T-helper 9 cell (primary cell): ENCODE measurements at regions not wholly inside any gene's neighbourhood (a gene's known extent, or its start where the extent isn't known, plus 50 kb on each side); places are given as distances from the start of the nearest gene placed in this dataset.

ENCODE experiments used
- DNase-seq: peaks from one replicate; pipeline ENCODE4 v3.0.0-alpha.2; 2020

DNA sequence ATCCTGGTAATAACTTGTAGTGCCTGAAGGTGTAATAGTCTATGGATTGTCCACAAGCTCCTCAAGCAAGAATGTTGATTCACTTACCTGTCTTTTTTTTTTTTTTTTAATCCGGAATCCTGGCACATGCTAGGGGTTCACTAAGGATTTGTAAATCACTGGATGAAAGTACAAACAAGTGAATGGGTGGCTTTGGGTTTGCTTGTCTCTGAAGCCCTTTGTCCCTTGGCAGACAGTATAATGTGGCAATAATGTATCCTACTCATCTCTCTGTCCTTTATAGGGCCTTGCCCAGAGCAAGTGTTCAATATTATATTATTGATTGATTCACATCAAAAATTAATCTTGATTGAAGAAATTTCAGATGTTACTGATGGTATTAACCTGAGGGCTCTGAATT, 334.0 kb upstream of the CPEB2 start:
- DNase-seq, result no peak

DNA sequence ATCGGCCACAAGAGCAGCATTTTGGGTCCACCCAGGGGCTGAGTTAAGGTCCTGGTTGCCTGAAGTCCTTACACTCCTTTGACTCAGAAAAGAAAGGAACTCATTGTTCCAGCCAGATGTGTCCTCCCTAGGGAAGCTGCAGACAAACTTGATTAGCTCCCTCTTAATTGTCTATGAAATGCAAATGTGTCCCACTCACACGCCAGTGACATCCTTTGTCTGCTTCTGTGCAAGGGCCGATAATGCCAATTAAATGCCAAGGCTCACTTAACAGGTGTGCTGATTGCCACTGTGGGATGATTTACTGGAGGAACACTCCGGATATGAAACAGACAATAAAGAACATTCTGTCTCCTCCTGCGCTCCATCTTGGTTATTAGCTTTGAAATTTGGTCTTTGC, 332.9 kb upstream of the CPEB2 start:
- no peak for DNase-seq

DNA sequence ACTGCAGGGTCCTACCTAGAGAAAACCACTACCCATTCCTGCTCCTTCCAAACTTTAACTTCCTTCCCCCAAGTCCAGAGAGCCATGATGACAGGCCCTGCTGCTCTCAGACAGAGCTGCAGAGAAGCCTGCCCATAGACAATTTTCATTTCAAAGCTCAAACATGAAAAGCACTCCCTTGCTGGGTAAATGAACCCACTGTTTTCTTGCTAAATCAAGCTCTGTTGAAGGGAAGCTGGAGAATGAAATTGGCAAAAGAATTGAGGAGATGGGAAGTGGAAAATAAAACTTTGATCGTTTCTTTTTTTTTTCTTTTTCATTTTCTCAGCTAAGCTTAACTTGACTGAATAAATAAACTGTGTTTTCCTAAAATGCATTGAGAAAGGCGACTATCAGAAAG, 331.1 kb upstream of the CPEB2 start:
- DNase-seq, result no peak

DNA sequence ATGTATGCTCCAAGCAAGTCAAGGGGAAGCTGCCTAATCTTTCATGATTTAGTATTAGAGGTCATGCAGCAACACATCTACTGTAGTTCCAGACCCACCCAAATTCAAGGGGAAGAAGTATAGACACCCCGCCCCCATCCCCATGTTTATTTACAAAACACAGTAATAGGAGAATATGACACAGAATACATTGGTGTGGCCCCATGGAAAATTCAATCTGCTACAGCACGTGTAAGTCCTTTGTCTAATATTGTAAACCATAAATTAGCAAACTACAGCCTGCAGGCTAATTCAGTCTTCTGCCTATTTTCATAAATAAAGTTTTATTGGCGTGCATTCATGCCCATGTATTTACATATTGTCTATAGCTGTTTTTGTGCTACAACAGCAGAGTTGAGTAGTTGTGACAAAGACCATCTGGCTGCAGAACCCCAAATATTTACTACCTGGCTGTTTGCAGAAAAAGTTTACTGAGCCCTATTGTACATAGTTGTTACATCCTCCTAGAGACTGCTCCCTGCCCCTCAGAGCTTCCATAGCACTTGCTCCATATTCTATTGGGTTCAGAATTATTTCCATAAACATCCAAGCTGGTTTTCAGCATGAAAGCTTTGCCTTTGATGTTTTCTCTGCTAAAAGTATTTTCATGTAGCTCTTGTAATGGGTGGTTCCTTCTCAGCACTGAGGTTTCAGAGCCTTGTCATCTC, 326.8 kb upstream of the CPEB2 start:
- DNase-seq, result no peak

DNA sequence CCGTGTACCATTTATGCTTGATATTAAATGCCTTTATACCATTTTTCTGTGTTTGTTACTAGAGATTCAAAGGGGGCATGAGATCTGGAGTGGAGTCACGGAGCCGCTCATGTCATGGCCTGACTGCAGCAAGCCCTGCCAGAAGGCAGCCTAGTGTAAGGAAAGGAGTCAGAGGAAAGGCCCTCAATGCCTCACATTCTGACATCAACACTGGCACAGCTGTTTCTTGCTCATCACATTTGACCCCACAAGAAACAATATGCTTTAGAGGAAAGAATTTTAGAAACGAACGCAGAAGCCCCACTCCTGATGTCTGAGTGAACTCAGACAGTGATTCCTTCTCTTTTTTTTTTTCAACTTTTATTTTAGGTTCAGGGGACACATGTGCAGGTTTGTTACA, 322.4 kb upstream of the CPEB2 start:
- no peak for DNase-seq

DNA sequence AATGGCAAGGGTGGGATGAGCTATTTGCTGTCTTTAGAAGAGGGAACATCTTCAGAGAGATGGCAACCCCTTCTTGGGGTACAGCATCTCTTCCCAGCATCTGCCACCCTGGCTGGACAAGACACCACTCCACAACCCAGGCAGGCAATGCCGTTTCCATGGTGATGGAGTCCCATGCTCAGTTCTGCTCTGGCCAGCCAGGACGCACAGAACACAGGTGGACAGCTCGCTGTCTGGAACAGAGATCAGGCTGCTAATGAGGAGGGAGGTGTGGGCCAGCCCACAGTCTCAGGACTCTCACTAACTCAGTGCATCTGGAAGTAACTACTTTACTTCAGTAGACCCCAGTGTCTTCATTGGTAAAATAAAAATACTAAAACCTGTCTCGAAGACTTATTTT, 321.0 kb upstream of the CPEB2 start:
- DNase-seq, result no peak

DNA sequence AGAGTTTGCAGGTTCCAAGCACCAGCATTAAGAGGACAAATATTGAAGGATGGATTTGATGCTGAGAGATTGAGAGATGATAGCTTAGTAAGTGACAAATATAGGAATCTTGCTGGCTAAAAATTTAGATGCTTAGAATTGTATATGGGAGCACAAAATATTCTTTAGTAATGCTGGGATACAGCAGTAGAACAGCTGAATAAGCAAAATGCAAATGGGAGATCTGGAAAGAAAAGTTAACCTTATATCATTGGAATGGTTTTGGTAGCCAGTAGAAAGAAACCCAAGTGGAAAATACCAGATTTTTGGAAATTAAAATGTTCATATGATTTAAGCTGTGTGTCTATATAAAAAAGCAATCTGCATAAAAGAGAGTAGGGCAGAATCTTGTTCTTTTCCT, 308.6 kb upstream of the CPEB2 start:
- DNase-seq, result no peak

DNA sequence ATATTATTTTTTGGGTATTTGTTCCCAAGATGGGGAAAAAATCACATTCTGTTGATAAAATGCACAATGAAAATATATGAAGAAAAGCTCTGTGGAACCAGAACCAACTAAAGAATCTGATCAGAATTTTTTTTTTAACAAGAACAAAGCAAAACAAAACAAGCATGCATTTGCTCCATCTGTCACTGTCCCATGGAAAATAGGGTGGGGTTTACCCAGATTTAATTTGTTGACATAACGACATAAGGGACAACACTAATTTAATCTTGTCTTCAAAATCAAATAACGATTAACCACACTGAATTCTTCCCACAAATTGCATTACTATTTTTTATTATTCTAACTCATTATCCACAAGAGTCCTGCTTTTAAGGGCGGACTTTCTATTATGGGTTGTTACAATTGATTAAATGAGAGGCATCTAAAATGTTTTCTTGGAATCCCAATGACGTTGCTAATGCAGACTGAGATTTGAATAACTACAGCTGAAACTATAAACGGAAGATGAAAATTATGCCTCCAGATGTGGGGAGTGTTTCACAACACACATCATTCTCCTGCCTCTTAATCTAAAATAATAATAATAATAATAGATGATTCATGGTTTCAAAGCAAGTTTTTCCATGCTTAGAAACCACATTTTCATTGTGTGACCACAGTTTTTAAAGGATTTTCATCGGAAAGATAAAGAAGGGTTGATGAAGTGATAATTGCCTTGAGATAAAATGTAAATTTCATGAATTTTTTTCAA, 307.0 kb upstream of the CPEB2 start:
- no peak for DNase-seq

DNA sequence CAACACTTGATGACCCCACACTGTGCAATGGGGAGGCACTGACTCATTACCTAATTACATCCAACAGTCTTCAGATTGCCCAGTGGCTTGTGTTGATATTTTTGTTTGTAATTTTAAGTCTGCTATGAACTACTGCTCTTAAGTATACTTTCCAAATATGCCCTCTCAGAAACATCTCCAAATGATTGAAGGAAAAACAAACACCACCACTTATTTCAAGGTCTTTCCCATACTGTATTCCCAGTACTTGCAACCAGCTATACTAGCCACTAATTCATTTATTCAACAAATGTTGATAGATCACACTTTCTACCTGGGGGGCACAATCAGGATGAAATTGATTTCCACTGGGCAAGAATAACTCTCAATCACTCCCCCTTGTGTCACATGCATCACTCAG, 302.2 kb upstream of the CPEB2 start:
- no peak for DNase-seq

DNA sequence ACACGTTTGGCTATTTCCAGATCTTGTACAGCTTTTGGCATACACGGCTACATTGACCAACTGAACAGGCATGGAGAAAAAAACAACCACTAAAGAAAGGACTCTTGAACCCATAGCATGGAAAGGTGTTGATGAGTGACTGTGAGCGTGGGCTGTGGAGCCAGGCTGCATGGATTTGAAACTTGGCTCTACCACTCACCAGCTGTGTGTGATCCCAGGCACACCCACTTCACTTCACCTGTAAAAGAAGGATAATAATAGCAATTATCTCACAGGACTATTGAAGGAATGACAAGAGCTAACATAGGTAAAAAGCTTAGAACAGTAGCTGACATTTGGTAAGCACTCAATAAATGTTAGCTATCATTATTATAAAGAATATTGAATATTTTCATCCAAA, 301.7 kb upstream of the CPEB2 start:
- DNase-seq, result no peak

DNA sequence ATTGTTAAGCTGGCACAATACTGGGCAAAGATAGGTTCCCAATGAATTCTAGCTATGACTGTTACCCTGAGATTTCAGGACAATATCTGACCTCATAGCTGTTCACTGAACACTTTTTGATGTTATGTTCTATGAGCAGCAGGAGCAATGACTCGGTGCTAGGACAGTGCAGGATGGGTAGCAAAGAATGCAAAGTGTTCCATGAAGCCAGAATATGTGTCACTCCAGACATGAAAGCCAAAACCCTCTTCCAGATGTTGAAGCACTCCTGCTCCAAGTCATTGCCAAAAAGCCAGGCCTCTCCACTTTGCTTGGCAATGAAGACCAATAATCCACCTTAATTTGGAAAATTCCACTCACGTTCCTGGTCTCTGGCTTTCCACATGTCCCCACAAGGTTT, 300.9 kb upstream of the CPEB2 start:
- DNase-seq, result no peak

DNA sequence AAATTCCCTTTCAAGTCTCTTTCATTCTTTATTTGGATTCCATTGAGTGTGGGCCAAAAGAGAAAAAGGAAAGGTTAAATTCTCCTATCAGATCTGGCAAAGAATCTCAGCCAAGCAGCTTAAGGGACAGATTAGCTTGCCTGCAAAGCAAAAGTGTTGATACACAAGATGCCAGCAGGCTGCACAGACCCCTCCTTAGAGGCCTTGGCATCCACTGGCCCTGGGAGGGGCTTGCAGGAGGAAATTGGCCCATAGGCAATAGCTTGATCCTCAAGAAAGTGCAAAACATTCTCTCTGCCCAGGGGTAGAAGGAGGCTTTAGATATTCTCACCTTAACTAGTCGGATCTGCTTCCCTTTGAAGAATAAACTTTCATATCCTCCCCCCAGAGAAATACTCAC, 300.4 kb upstream of the CPEB2 start:
- DNase-seq, result no peak

DNA sequence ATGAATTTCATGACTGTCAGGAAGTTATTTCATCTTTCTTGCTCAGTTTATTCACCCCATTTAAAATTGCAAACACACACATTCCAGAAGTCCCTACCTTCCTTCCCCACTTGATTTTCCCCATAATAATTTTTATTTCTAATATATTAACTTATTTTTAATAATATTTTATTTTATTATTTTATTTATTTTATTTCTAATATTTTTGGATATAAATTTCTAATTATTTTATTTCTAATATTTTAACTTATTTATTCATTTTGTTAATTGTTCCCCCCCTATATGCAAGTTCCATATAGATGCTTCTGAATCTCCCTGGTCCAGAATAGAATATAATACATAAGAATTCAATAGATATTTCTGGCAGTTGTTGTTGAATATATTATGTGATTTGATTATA, 293.7 kb upstream of the CPEB2 start:
- DNase-seq, result no peak

DNA sequence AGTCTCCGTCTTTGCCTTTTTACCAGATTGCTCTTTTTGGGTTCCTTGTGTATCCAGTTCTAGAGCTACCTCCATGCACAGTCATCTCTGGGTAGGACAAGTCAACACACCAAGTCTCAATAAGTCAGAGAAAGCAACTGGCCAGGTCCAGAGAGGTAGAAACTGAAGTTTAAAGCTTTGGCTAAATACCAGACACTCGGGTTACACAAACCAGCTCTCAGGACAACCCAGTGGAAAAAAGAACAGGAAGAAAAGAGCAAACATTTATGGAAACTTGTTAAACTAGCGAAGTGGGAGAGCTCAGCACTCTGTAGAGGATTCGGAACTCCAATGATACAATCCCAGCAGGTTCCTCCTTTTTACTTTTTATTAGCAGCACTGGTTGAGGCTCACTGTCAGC, 291.0 kb upstream of the CPEB2 start:
- no peak for DNase-seq

DNA sequence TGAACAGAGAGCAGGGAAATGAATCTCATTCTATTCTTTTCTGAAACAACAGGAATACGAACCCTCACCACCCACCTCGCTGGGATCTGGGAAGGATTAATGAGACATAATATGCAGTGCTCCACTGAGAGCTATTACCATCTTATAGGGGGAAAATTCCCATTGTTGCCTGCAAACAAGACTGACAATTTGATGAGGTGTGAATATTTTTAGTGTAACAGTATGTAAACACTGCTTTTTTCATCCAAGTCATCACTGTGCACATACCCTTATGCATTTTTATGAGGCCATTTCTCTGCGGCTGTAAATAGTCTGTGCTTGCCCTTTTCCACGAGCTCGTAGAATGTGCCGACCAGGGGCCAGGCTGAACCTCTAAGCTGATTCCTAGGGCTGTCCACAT, 285.6 kb upstream of the CPEB2 start:
- DNase-seq, result no peak

DNA sequence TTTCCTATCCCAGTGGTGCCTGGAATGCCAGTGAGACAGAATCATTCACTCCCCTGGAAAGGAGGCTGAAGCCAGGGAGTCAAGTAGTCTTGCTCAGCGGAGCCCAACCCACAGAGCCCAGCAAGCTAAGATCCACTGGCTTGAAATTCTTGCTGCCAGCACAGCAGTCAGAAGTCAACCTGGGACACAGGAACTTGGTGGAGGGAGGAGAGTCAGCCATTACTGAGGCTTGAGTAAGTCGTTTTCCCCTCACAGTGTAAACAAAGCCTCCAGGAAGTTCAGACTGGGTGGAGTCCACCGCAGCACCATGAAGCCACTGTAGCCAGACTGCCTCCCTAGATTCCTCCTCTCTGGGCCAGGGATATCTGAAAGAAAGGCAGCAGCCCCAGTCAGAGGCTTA, 283.2 kb upstream of the CPEB2 start:
- no peak for DNase-seq

DNA sequence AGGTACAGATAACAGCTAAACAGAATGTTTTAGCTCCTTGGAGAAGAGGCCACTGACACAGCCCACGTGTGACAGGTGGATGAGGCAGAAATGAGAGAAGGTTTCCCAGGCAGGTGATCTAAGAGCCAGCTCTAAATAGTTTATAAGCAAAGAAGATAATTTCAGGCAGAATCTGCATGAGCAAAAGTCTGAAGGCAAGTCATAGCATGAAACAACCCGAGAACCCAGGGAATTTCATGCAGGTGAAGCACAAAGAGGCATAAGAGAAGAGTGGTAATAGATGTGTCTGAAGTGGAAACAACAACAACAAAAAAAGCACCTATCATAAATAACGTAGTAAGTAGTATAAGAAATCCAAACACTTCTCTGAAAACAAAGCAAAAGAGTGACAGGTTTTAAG, 275.8 kb upstream of the CPEB2 start:
- no peak for DNase-seq

DNA sequence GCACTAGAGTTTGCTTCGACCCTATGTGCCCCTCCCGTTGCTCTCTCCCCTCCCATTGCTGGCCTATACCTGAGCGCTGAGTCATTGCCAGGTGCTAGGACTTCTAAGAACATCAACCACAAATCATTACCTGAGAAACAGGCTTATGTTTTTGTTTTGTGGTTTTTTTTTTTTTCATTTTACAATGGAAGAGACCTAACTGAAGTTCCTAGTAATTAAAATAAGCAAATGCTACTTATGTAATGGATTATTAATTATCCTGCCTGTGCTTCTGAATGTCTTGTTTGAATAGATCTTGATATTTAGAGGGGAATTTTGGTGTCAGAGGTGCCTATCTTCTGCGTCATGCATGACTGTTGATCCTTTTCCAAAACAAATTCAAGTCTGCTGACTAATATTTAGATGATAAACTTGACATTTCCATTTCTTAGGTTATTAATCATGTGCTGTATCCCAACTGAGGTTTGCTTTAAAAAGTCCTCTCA, 275.4 kb upstream of the CPEB2 start:
- DNase-seq, result no peak

DNA sequence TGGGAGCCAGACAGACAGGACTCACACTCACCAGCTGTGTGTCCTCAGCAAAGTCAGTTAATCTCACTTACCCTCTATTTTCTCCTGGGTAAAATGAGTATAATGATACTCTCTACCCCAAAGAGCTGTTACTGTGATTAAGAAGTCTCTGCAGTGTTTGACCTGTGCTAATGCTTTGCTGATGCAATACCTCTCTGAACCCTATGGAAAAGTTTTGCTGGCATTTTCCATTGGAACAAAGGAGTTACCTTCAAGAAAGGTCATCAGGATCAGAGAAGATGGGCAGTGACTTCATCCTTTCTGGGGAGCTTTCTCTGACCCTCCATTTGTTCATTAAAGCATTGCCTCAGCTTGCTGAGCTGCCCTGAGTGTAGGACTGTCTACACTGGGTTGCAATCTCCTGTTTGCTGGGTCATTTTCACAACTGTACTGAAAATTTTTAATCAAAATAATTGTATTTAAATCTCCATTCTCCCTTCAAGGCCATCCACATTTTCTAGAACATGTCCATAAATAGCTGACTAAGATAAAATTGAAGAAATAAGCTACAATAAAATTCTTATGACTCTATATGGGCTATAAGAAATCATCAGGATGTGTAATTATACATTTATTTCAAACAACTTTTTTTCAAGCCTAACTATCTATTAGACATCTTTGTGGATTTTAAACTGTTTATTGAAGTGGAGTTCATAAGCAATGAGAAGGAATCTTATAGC, 272.8 kb upstream of the CPEB2 start:
- no peak for DNase-seq

DNA sequence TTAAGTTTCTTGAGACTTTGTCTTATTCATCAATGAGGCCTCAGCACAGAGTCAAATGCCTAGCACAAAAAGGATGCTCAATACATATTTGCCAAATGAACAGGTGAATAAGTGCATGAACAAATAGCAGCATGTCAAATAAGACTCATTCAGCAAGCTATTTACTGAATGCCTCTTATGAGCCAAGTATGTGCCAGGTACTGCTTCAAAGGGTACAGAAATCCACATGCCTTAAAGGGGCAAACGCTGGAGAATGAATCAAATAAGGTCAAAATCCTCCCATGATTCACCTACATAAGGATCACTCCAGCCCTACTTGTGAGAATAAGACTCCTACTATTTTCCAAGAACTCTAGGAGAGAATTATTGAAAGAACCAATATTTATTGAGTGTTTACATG, 260.2 kb upstream of the CPEB2 start:
- no peak for DNase-seq

DNA sequence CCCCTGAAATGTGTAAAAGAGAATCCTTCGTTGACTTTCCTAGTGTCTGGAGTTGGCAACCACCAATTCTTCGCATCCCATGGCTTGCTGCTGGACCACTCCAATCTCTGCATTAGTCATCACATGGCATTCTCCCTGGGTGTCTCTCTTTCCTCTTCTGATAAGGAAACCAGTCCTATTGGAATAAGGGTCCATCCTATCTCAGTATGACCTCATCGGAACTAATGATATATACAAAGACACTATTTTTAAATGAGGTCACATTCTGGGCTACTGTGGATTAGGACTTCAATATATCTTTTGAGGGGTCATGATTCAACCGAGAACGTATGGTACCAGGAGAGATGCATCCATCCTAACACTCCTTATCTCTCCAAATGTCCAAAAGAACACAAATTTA, 259.1 kb upstream of the CPEB2 start:
- DNase-seq, result no peak

DNA sequence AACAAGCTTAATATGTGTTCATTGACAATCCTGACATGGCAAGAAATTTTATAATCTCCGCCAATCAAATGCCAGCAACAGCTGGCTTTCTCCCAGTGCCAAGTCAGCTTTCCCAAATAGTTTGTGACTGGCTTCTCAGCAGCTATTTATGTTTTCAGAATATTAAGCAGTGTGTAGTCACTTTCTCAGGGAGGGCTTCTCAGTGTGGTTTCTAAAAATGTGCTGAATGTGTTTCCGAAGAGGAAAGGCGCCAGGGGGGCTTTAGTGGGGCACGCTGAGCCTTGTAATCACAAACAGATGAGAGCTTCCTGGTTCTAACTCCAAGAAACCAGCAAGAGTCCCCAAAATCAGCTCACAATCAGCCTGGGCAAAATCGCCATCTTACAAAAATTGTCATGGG, 258.7 kb upstream of the CPEB2 start:
- no peak for DNase-seq

DNA sequence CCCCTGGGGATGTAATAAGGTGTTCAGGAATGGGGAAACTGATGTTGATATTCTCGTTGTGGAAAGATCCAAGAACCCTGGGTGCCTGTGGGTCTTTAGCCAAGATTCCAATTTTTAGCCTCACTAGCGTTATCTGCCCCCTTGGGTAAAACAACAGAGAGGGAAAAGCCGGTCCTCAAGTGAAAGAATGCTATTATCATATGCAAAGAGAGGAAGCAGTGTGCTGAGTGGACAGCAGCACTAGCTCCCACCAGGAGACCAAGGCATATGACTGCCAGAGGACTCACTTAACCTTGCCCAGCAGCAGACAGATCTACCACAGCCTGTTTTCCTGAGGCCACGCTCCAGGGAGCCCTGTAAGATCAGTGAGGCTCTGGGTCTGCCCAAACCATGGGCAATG, 257.9 kb upstream of the CPEB2 start:
- no peak for DNase-seq

DNA sequence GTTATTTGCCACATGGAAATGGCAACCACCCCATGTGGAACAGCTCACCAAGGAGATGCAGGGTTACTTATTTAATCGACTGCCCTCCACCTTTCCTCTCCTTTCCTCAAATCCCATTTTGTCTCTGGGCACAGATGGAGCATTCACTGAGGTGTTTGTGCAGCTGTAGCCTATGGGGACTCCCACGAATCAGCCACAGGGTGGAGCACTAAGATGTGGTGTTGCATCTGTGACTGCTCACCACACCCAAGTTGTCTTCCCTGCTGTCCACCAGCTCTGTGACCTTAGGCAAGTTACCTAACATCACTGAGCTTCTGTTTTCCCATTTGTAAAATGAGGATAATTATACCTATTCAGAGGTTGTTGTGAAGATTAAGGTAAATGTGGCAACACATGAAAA, 252.4 kb upstream of the CPEB2 start:
- DNase-seq, result no peak
